Endothelial cell of umbilical vein (primary cell): ENCODE measurements at regions not wholly inside any gene's neighbourhood (a gene's known extent, or its start where the extent isn't known, plus 50 kb on each side); places are given as distances from the start of the nearest gene placed in this dataset.

ENCODE experiments used
- BruUV-seq: library from RNA; stranded (reverse); fragments of 400-500 nt; replicated peaks from 2 replicates; lab custom pipeline; 2021; lab: Mats Ljungman, UMichigan
- CTCF ChIA-PET: fragments of 300-600, 350-600 bp; sonication (Branson Sonifier 250); formaldehyde crosslinking; loops from one replicate; lab custom pipeline; 2021; ENCODE audit warnings: antibody characterized with exemption, inconsistent platforms; lab: Charles Lee
- POLR2A ChIA-PET: fragments of 300-600, 350-600 bp; sonication (Branson Sonifier 250); formaldehyde crosslinking; loops from one replicate; lab custom pipeline; 2021; ENCODE audit warnings: antibody characterized with exemption, inconsistent platforms; lab: Charles Lee
- DNase-seq: peaks from one replicate; pipeline ENCODE4 v3.0.0-alpha.2; 2011; ENCODE audit warnings: low read depth, low spot score
- FAIRE-seq: peaks from 2 replicates; lab custom pipeline; 2011; peaks lifted over from hg19 to GRCh38; lab: Jason Lieb, UNC
- H2AFZ ChIP-seq: 2 replicates; pipeline ENCODE4 v1.6.0; 2012; ENCODE audit warnings: low read depth, low read length, control low read depth, inconsistent platforms
- H3K27ac ChIP-seq: 2 replicates; pipeline ENCODE4 v1.5.1; 2011; ENCODE audit warnings: low read depth, mild to moderate bottlenecking, control low read depth, low read length, moderate library complexity; ENCODE audit not compliant: insufficient read depth
- H3K27me3 ChIP-seq, 2 experiments: 2 replicates each; pipeline versions ENCODE4 v1.6.0 to v1.6.1; 2011; ENCODE audit warnings: low read length in 2 of 2, mixed read lengths in 1 of 2; ENCODE audit not compliant: control insufficient read depth in 2 of 2, insufficient read depth in 2 of 2
- H3K36me3 ChIP-seq, 2 experiments: 2 replicates in 1 of 2; 3 replicates in 1 of 2; pipeline ENCODE4 v1.5.1; 2011; ENCODE audit warnings: low read length in 2 of 2, mild to moderate bottlenecking in 1 of 2, moderate library complexity in 1 of 2; ENCODE audit not compliant: control insufficient read depth in 2 of 2, insufficient read depth in 2 of 2; ENCODE audit errors: extremely low read depth in 1 of 2
- H3K4me1 ChIP-seq: 3 replicates; pipeline ENCODE4 v1.5.1; 2011; ENCODE audit warnings: mild to moderate bottlenecking, low read length; ENCODE audit not compliant: control insufficient read depth, insufficient read depth; ENCODE audit errors: extremely low read depth
- H3K4me2 ChIP-seq: 2 replicates; pipeline ENCODE4 v1.6.1; 2011; ENCODE audit warnings: low read length, control low read depth, mixed read lengths; ENCODE audit not compliant: insufficient read depth
- H3K4me3 ChIP-seq, 3 experiments: fragments of 200-600 bp in 1 of 3; sonication (generic), shearing (Covaris generic) in 1 of 3; replicated peaks in 1 of 3; 2 replicates each; pipeline ENCODE4 v1.5.1; 2011 to 2016; ENCODE audit warnings: control low read depth in 3 of 3, low read length in 3 of 3, mild to moderate bottlenecking in 2 of 3, inconsistent platforms in 1 of 3, low read depth in 1 of 3, moderate library complexity in 1 of 3; ENCODE audit not compliant: insufficient read depth in 1 of 3
- H3K79me2 ChIP-seq: 2 replicates; pipeline ENCODE4 v1.6.0; 2012; ENCODE audit warnings: low read length, inconsistent platforms; ENCODE audit not compliant: control insufficient read depth, insufficient read depth
- H3K9ac ChIP-seq: replicated peaks from 2 replicates; pipeline ENCODE3; 2011; ENCODE audit warnings: low read length, control low read depth; ENCODE audit not compliant: insufficient read depth; ENCODE audit errors: extremely low read depth
- H3K9me1 ChIP-seq: replicated peaks from 3 replicates; pipeline ENCODE4 v1.6.0; 2011; ENCODE audit warnings: mild to moderate bottlenecking, low read length; ENCODE audit not compliant: control insufficient read depth, insufficient read depth; ENCODE audit errors: extremely low read depth
- H3K9me3 ChIP-seq: replicated peaks from 2 replicates; pipeline ENCODE4 v1.5.1; 2012; ENCODE audit warnings: low read length, inconsistent platforms; ENCODE audit not compliant: control insufficient read depth, insufficient read depth
- H4K20me1 ChIP-seq: replicated peaks from 2 replicates; pipeline ENCODE3; 2011; ENCODE audit warnings: mild to moderate bottlenecking, low read length; ENCODE audit not compliant: control insufficient read depth, insufficient read depth; ENCODE audit errors: extremely low read depth
- EZH2 ChIP-seq: IDR thresholded peaks from 2 replicates; pipeline ENCODE4 v1.6.1; 2012; ENCODE audit warnings: borderline replicate concordance, low read depth, mild to moderate bottlenecking, moderate library complexity, low read length, inconsistent platforms; ENCODE audit not compliant: severe bottlenecking
- FOS ChIP-seq: IDR thresholded peaks from 2 replicates; pipeline ENCODE4 v1.6.1; 2011; ENCODE audit warnings: mild to moderate bottlenecking, low read length, moderate library complexity, borderline replicate concordance; ENCODE audit not compliant: insufficient read depth
- GATA2 ChIP-seq: IDR thresholded peaks from 2 replicates; pipeline ENCODE4 v1.7.0; 2011; ENCODE audit warnings: low read depth, mild to moderate bottlenecking, moderate library complexity, mixed read lengths, low read length; ENCODE audit not compliant: insufficient read length, insufficient read depth
- JUN ChIP-seq: IDR thresholded peaks from 2 replicates; pipeline ENCODE4 v1.6.1; 2011; ENCODE audit warnings: borderline replicate concordance, low read depth; ENCODE audit not compliant: insufficient read length, insufficient read depth
- MAX ChIP-seq: IDR thresholded peaks from 2 replicates; pipeline ENCODE4 v1.6.1; 2011; ENCODE audit not compliant: insufficient read depth, insufficient read length
- MYC ChIP-seq: IDR thresholded peaks from one replicate; pipeline ENCODE4 v1.6.1; 2011; ENCODE audit warnings: mild to moderate bottlenecking, low read depth, low read length
- POLR2A ChIP-seq: IDR thresholded peaks from 2 replicates; pipeline ENCODE4 v1.6.1; 2012; ENCODE audit warnings: low read depth, mild to moderate bottlenecking, control low read depth, low read length
- POLR2AphosphoS5 ChIP-seq: IDR thresholded peaks from 2 replicates; pipeline ENCODE4 v1.6.1; 2012; ENCODE audit warnings: low read depth, mild to moderate bottlenecking, control low read depth, low read length, moderate library complexity; ENCODE audit not compliant: insufficient read depth
- dilution Hi-C: fragments of 300-500 bp; cut with MboI; formaldehyde crosslinking; loops from one replicate; pipeline ENCODE4 v1.15.0; 2019; ENCODE audit warnings: low sequenced_read_pairs; ENCODE audit not compliant: extremely low pct_ligation_motif_present
- intact Hi-C: fragments of 100-400 bp; cut with micrococcal nuclease; formaldehyde crosslinking; loops from one replicate; pipeline ENCODE4 v1.10.0; 2022
- TF ChIP-seq, protein P1 (sequence below), 2 donors: IDR thresholded peaks; 1 replicate in 1 of 2; 2 replicates in 1 of 2; pipeline ENCODE4 v1.5.1; 2011; ENCODE audit warnings: low read length in 2 of 2, mild to moderate bottlenecking in 2 of 2, moderate library complexity in 2 of 2, control low read depth in 1 of 2, inconsistent platforms in 1 of 2, low read depth in 1 of 2; ENCODE audit not compliant: insufficient read depth in 1 of 2; ENCODE audit errors: extremely low read depth in 1 of 2

DNA sequence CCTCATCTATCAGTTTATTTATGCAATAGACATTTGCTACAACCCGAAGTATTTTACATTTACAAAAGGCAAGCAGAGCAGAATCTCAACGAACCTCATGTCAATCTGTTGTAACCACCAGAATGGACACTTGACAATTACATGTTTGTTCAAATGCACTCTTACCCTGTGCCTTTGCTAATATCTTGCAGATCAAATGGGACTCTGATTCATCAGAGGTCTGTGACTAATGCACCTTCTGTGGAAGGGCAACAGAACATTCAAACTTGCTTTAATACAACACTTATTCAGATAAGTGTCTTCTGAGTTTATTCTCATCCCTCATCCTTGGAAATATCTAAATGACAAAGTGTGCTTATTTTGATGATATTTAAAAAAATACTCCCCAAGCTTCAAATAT lies 644.7 kb upstream of the PCDH10 start:
- Histone ChIP-seq H3K4me1 (peaks cover 3% of the 10 kb centered on the region), H3K4me3 (no peak overlapping the region), H3K27ac (no peak overlapping the region), H3K36me3 (no peaks in the 10 kb centered on the region), H3K9me1 (no peaks in the 10 kb centered on the region), H3K4me2 (no peak overlapping the region), H2AFZ (no peak overlapping the region), H3K9ac (no peak overlapping the region), H3K79me2 (no peaks in the 10 kb centered on the region), H3K9me3 (no peaks in the 10 kb centered on the region), H4K20me1 (no peaks in the 10 kb centered on the region), H3K27me3 (no peaks in the 10 kb centered on the region)
- TF ChIP-seq FOS, result peak; percentile 32
- TF ChIP-seq POLR2AphosphoS5, result no peak
- TF ChIP-seq POLR2A, result no peak
- no peak for TF ChIP-seq MAX
- TF ChIP-seq, protein P1, sequence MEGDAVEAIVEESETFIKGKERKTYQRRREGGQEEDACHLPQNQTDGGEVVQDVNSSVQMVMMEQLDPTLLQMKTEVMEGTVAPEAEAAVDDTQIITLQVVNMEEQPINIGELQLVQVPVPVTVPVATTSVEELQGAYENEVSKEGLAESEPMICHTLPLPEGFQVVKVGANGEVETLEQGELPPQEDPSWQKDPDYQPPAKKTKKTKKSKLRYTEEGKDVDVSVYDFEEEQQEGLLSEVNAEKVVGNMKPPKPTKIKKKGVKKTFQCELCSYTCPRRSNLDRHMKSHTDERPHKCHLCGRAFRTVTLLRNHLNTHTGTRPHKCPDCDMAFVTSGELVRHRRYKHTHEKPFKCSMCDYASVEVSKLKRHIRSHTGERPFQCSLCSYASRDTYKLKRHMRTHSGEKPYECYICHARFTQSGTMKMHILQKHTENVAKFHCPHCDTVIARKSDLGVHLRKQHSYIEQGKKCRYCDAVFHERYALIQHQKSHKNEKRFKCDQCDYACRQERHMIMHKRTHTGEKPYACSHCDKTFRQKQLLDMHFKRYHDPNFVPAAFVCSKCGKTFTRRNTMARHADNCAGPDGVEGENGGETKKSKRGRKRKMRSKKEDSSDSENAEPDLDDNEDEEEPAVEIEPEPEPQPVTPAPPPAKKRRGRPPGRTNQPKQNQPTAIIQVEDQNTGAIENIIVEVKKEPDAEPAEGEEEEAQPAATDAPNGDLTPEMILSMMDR (IDR thresholded peaks at IDR 0.05; ENCODE audit: extremely low read depth in 1 of 2, insufficient read depth in 1 of 2, low read depth in 1 of 2, low read length in 2 of 2), result no peak
- BruUV-seq, result no TSS peak
- CTCF ChIA-PET, result no interaction called here
- no peak for DNase-seq
- dilution Hi-C loops, result no loop called here
- intact Hi-C loops, result no loop called here
- POLR2A ChIA-PET, result no interaction called here
- no peak for FAIRE-seq

DNA sequence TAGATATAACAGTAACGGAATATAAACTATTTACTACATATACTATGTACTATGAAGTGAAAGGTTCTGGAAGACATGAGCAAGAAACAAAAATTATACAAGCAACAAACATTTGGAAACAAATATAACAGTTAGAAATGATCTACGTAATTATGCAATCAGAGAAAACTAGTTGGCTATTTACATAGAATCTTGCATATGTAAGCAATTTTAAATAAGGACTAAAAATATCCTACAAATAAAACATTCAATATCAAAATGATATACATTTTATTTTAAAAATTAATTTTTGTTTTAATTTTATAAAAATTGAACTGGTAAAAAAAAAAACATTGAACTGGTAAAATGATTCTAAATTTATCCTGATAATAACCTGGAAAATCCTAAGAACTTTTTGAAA lies 642.5 kb upstream of the PCDH10 start:
- ChIA-PET CTCF (interaction anchor here (0.7 kb wide), 1 partner anchor 11 kb away, joined by 3 read pairs; no protein-coding TSS in a partner anchor), POLR2A (no interaction called here)

More for the DNA sequence above, 642.5 kb upstream of the PCDH10 start:
- Histone ChIP-seq H3K27me3 (no peaks in the 10 kb centered on the region), H3K4me3 (no peak overlapping the region), H3K4me1 (peaks cover 3% of the 10 kb centered on the region), H3K4me2 (no peak overlapping the region), H3K9me1 (no peaks in the 10 kb centered on the region), H3K9me3 (no peaks in the 10 kb centered on the region), H3K79me2 (no peaks in the 10 kb centered on the region), H3K36me3 (no peaks in the 10 kb centered on the region), H3K27ac (no peak overlapping the region), H2AFZ (no peak overlapping the region), H4K20me1 (no peaks in the 10 kb centered on the region), H3K9ac (no peak overlapping the region)
- TF ChIP-seq EZH2 (no peak), JUN (no peak), MAX (no peak), GATA2 (no peak), MYC (no peak), POLR2AphosphoS5 (no peak), POLR2A (no peak), FOS (no peak)
- TF ChIP-seq, protein P1 (IDR thresholded peaks at IDR 0.05; ENCODE audit: extremely low read depth in 1 of 2, insufficient read depth in 1 of 2, low read depth in 1 of 2, low read length in 2 of 2), result no peak
- dilution Hi-C loops (no loop called here), intact Hi-C loops (no loop called here)
- FAIRE-seq, result no peak
- no TSS peak for BruUV-seq
- no peak for DNase-seq
